ENCODE measurements at regions not wholly inside any gene's neighbourhood (a gene's known extent, or its start where the extent isn't known, plus 50 kb on each side); places are given as distances from the start of the nearest gene placed in this dataset.

DNA sequence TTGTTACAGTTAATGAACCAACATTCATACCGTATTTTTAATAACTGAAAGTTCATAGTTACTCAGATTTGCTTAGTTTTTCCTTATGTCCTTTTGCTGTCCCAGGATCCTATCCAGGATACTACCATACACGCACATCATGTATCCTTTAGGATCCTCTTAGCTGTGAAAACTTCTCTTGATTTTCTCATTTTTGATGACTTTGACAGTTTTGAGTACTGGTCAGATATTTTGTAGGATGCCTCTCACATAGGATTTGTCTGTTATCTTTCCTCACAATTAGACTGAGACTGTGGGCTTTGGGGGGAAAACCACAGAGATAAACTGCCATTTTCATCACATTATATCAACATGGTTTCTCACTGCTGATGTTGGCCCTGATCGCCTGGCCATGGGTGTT, 491.3 kb upstream of the TRPC7 start:
- intact Hi-C loops (cut with DNase I; ENCODE audit: low total_unique reads): no loop called here
- no peak overlapping the region for H3K4me3 ChIP-seq (ENCODE audit: low read depth, poor library complexity, severe bottlenecking)
- TF ChIP-seq CTCF (IDR thresholded peaks at IDR 0.05) (no peak), POLR2A (IDR thresholded peaks at IDR 0.05) (no peak)
- 82 to 85% methylated on average over 3 of the region's 3 CpGs for WGBS, 2 donors
- no peak for DNase-seq (ENCODE audit: low spot score in 2 of 2)

DNA sequence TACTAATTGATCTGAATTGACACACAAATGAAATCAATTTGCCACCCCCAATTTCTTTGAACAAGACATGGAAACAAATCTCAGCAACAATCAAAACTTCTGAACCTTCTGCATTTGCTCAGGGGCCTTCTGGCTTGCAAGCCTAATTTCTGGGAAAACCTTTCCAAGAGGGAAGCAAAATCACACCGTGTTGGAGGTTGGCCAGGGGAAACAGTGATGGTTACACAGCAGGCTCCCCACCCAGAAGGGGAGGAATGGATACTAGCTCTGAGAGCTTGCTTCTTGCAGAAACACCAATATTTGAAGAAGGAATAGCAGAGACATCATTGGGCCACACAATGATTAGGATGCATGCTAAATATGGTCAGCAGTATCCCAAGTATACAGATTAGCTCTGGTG, 488.6 kb upstream of the TRPC7 start:
- no peak for DNase-seq (ENCODE audit: low spot score in 2 of 2)
- intact Hi-C loops (cut with DNase I; ENCODE audit: low total_unique reads): no loop called here
- TF ChIP-seq CTCF (IDR thresholded peaks at IDR 0.05): no peak
- no peak for TF ChIP-seq POLR2A (IDR thresholded peaks at IDR 0.05)
- 0 to 37% methylated on average over 1 of the region's 1 CpG for WGBS, 2 donors
- no peak overlapping the region for H3K4me3 ChIP-seq (ENCODE audit: low read depth, poor library complexity, severe bottlenecking)

- H3K4me3 ChIP-seq (ENCODE audit: low read depth, poor library complexity, severe bottlenecking): no peak overlapping the region
- intact Hi-C loops (cut with DNase I; ENCODE audit: low total_unique reads): no loop called here
- no peak for TF ChIP-seq CTCF (IDR thresholded peaks at IDR 0.05)
- no peak for TF ChIP-seq POLR2A (IDR thresholded peaks at IDR 0.05)
- DNase-seq (ENCODE audit: low spot score in 2 of 2): no peak
These were observed 475.3 kb upstream of the TRPC7 start for GRCh38 chr5:136840601-136841000.

DNA sequence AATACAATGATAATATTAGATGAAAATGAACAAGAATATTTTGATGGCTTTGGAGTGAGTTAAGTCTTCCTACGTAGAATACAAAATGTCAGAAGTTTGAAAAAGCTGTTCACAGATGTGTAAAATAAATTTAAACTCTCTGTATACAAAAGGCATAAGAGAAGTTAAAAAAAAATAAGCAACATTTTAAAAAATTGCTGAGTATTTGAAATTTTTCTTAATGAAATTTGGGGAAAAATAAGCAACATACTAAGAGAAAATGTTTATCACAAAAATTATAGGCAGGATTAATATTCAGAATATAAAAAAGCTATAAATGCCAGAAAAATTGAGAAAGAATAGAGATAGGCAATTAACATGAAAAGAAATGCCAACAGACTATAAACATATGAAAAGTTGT, 470.7 kb upstream of the TRPC7 start:
- no peak for TF ChIP-seq CTCF (IDR thresholded peaks at IDR 0.05)
- no peak for TF ChIP-seq POLR2A (IDR thresholded peaks at IDR 0.05)
- DNase-seq (ENCODE audit: low spot score in 2 of 2): no peak
- 76 to 82% methylated on average over 1 of the region's 1 CpG for WGBS, 2 donors

GRCh38 chr5:136820848-136821247, 455.5 kb upstream of the TRPC7 start:
- no peak overlapping the region for H3K4me3 ChIP-seq (ENCODE audit: low read depth, poor library complexity, severe bottlenecking)
- TF ChIP-seq CTCF (IDR thresholded peaks at IDR 0.05) (no peak), POLR2A (IDR thresholded peaks at IDR 0.05) (no peak)
- DNase-seq (ENCODE audit: low spot score in 2 of 2): no peak
- WGBS, 2 donors: 83 to 96% methylated on average over 1 of the region's 1 CpG
- intact Hi-C loops (cut with DNase I; ENCODE audit: low total_unique reads): no loop called here

More for the DNA sequence above, 470.7 kb upstream of the TRPC7 start:
- no peak overlapping the region for H3K4me3 ChIP-seq (ENCODE audit: low read depth, poor library complexity, severe bottlenecking)
- intact Hi-C loops (cut with DNase I; ENCODE audit: low total_unique reads): no loop called here

- 89 to 100% methylated on average over 1 of the region's 1 CpG for WGBS, 2 donors
- no peak for DNase-seq (ENCODE audit: low spot score in 2 of 2)
- TF ChIP-seq CTCF (IDR thresholded peaks at IDR 0.05): no peak
- TF ChIP-seq POLR2A (IDR thresholded peaks at IDR 0.05): no peak
- intact Hi-C loops (cut with DNase I; ENCODE audit: low total_unique reads): no loop called here
- H3K4me3 ChIP-seq (ENCODE audit: low read depth, poor library complexity, severe bottlenecking): no peak overlapping the region
These were observed 454.4 kb upstream of the TRPC7 start for GRCh38 chr5:136819526-136820302.

Measured in lower leg skin (tissue), 4 donors.